GM21528 (cell line): ENCODE measurements at regions not wholly inside any gene's neighbourhood (a gene's known extent, or its start where the extent isn't known, plus 50 kb on each side); places are given as distances from the start of the nearest gene placed in this dataset.
"Not testable (repeated sequence)": the region's sequence is repeated elsewhere in the genome, so short reads cannot be mapped to it uniquely, and the experiment has no call there.

Experiments used
- ATAC-seq: cut with Tn5 transposase; IDR thresholded peaks from one replicate; pipeline ENCODE4 v1.9.1; 2021; ENCODE audit warnings: mild to moderate bottlenecking, moderate library complexity; ENCODE audit not compliant: unreplicated experiment, low FRiP score

- not testable (repeated sequence) for ATAC-seq
Measured at GRCh38 chr2:87629491-87630458, 118.1 kb upstream of the PLGLB2 start.

GRCh38 chr2:87630892-87631291, 117.0 kb upstream of the PLGLB2 start:
- ATAC-seq, result not testable (repeated sequence)

- ATAC-seq, result not testable (repeated sequence)
Measured at GRCh38 chr2:87631402-87631801, 116.5 kb upstream of the PLGLB2 start.

- not testable (repeated sequence) for ATAC-seq
Measured at GRCh38 chr2:87633287-87633963, 114.5 kb upstream of the PLGLB2 start.

- ATAC-seq, result not testable (repeated sequence)
Measured at GRCh38 chr2:87634106-87634505, 113.8 kb upstream of the PLGLB2 start.

- ATAC-seq, result not testable (repeated sequence)
Measured at GRCh38 chr2:87634971-87635650, 112.8 kb upstream of the PLGLB2 start.

- ATAC-seq, result not testable (repeated sequence)
Measured at GRCh38 chr2:87636246-87636645, 111.6 kb upstream of the PLGLB2 start.

- not testable (repeated sequence) for ATAC-seq
Measured at GRCh38 chr2:87636735-87637134, 111.2 kb upstream of the PLGLB2 start.

GRCh38 chr2:87637249-87637990, 110.5 kb upstream of the PLGLB2 start:
- not testable (repeated sequence) for ATAC-seq

- ATAC-seq, result not testable (repeated sequence)
Measured at GRCh38 chr2:87638114-87638807, 109.6 kb upstream of the PLGLB2 start.

GRCh38 chr2:87638872-87639271, 109.0 kb upstream of the PLGLB2 start:
- ATAC-seq, result not testable (repeated sequence)

- not testable (repeated sequence) for ATAC-seq
Measured at GRCh38 chr2:87639801-87640440, 108.0 kb upstream of the PLGLB2 start.

GRCh38 chr2:87640961-87641563, 106.8 kb upstream of the PLGLB2 start:
- ATAC-seq, result not testable (repeated sequence)

- ATAC-seq, result not testable (repeated sequence)
Measured at GRCh38 chr2:87643165-87643564, 104.7 kb upstream of the PLGLB2 start.

- not testable (repeated sequence) for ATAC-seq
Measured at GRCh38 chr2:87647737-87648498, 100.0 kb upstream of the PLGLB2 start.

- ATAC-seq, result not testable (repeated sequence)
Measured at GRCh38 chr2:87648815-87649214, 99.1 kb upstream of the PLGLB2 start.

GRCh38 chr2:87649871-87650270, 98.0 kb upstream of the PLGLB2 start:
- ATAC-seq, result not testable (repeated sequence)

GRCh38 chr2:87650837-87651236, 97.0 kb upstream of the PLGLB2 start:
- ATAC-seq, result not testable (repeated sequence)
